ENCODE measurements at regions not wholly inside any gene's neighbourhood (a gene's known extent, or its start where the extent isn't known, plus 50 kb on each side); places are given as distances from the start of the nearest gene placed in this dataset.

DNA sequence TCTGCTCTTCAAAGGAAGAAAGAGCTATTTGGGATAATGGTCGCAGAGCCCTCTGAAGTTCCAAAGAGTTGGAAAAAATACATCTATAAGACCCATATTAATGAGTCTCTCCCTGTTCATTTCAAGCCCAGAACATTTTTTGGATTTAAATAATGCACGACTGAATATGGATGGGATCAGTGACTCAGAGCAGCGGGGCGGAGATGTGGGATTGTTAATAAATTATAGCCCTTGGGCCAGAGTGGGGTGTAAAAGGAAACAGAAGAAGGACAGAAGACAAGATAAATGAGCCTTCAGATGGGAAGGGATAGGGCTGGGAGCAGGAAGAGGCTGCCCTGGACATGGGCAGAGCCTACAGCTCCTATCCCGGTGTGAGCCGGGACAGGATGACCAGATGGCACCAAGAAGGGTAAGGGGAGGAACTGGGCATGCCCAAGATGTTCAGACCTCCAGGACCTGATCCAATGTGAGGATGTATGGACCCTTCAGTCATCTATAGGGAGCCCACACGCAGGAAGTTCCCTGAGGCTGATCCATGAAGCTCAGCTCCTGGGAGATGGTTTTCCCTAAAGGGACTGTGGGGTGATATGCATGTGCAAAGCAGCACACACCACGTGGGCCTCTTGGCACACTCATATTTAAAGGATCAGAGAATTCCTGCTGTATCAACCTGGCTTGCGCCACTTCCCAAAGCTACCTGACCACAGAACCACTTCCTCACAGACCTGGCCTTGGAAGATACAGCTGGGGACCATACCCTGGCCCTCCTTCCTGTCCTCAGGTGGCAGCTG, 96.1 kb upstream of the PLXNA4 start:
- no peak for DNase-seq (ENCODE audit: low spot score)

DNA sequence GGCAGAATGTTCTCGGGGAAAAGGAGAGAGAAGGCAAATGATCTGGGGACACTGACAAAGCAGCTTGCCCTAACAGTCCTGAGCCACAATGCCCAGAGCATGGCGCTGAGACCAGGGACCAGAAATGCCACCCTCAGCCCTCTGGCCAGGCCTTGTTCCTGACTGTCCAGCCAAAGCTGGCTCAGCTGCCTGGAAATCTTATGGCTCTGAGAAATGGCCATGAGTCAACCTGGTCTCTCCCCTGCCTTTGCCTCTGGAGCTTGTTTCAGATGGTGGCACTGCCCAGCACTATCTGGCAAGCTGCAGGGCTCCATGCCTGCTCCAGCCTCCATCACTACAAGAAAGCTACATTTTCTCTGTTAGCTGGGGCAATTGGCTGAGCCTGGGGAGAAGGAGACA, 90.5 kb upstream of the PLXNA4 start:
- no peak for DNase-seq (ENCODE audit: low spot score)

DNA sequence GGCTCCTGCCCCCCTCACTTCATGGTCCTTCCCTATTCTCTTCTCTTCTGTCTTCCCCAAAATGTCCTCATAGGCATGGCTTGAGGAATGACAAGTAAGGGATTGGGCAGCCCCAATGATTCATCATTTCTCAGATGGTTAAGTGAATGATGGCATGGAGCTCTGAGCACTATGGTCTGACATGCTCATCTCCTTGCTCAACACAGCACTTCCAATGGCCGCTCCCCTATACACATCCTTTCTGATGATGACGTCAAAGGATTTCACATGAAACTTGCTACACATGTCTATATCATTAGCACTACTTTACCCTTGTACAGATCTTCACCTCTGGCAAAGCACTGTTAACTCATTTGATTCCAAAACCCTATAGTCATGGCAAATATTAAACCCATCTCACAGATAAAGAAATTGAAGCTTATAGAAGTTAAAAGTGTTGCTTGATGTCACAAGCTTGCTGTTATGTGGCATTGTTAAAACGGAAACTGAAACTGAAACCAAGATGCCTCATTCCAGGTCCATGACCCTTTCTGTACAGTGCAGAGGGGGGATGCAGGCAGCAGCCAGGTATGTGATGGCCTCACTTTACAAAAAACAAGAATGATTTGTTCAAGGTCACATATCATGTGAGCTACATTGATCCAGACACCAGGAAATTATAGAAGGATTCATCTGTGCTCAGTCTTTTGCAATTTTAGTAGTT, 90.0 kb upstream of the PLXNA4 start:
- DNase-seq (ENCODE audit: low spot score) = no peak

DNA sequence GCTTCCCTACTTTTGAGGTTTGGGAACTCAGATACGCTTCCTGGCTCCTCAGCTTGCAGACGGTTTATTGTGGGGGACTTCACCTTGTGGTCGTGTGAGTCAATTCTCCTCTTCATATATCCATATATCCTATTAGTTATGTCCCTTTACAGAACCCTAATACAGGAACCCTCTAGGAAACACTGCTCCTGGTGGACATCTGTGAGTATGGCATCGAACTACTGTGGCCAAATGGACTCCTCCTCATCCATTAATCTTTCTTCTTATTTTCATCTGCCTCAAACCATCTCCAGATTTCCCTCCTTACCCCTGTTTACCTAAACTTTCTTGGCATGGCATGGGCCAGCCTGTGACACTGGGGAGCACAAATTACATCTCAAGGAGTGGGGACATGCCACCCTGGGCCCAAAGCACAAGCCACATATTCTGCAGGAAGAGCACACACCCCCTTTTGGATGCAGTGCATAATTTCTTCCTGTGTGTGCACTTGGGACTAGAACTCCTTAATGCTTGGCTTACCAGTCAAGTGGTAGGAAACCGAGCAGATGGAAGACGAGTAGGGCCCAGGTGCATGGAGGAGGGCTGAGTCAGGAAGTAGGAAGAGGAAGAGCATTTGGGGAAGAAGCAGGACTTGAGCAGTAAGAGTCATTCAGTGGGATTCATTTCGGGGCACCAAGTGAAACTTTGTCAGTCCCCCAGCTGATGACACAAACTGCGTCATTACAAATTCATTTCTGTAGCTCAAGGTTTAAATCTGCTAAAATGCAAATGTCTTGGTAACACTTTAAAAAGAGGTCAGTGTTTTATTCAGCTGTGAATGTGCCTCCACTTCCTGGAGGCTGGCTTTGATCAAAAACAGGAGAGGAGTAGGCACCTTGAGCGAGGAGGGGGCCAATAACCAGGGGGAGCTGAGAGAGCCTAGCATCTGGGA, 80.8 kb upstream of the PLXNA4 start:
- no peak for DNase-seq (ENCODE audit: low spot score)

DNA sequence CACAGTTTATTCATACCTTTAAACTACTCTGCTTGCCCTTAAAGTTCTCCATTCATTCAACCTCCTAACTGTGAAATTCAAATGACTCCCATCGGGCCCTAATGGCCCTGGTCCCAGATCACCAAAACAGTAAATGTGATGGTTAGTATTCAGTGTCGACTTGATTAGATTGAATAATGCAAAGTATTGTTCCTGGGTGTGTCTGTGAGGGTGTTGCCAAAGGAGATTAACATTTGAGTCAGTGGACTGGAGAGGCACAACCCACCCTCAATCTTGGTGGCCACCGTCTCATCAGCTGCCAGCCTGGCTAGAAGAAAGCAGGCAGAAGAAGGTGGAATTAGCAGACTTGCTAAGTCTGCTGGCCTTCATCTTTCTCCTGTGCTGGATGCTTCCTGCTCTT, 80.1 kb upstream of the PLXNA4 start:
- no peak for DNase-seq (ENCODE audit: low spot score)

DNA sequence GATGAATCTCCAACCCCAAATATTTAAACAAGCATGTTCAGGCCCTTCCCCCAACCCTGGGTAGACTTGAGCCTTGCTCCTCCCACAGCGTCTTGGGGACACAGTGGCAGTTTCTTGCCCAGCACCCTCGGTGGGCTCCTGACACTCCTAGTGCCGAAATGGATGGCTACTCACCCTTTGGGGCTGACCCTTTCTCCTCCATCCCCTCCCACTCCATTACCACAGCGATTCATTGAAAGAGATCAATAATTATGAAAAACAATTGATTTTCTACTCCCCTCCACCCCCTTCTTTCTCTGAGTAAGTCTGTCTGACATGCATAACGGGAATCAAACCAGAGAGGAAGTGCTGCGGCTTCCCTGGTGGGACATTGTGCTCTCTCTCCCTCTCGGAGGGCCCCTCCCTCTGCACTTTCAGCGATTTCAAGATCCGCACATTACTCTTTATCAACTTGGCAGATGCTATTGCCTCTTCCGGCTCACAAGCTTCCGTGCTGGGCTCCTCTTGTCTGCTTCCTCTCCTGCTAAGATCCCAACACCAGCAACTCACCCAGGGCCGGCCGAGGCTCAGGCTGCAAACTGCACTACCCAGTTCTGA, 79.0 kb upstream of the PLXNA4 start:
- peak; percentile 47 for DNase-seq (ENCODE audit: low spot score)

DNA sequence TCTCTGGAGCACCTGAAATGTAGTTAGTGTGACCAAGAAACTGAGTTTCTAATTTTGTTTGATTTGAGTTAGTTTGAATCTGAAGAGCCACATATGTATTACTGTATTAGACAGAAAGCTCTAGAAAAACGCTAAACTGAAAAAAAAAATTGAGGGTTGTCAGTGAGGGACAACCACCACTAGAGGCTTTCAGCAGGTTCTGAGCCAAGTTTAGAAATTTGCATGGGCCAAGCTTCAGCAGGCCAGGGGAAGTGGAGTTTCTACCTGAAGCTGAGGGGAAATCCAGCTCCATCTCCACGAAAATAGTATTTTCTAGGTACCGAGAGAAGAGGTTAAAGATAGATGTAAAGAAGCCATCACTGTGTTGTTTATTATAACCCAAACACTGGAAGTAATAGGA, 77.9 kb upstream of the PLXNA4 start:
- no peak for DNase-seq (ENCODE audit: low spot score)

DNA sequence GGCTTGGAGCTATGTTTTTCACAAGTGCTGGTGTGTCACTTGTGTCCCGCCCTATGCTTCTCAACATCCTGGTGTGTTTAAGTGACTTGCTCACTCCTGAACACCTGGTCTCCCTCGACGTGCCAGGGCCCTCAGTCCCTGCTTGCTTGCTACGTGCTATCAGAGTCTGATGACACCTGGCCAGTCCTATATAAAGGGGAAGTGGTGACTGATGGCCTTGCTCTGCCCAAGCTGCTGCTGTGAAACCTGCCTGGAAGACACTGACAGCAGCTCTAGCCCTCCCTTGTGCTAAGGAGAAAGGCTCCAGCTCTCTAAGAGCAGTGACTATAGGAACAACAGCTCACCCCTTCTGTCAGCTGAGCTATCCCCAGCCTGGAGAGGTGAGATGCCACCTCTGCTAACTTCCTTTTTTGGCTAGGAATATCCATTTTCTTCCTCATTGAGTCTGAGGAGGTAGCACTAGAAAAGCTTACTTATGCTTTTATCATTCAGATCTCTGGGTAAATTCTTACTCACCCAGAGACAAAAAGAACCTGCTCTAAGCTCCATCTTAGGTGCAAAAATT, 77.2 kb upstream of the PLXNA4 start:
- no peak for DNase-seq (ENCODE audit: low spot score)

DNA sequence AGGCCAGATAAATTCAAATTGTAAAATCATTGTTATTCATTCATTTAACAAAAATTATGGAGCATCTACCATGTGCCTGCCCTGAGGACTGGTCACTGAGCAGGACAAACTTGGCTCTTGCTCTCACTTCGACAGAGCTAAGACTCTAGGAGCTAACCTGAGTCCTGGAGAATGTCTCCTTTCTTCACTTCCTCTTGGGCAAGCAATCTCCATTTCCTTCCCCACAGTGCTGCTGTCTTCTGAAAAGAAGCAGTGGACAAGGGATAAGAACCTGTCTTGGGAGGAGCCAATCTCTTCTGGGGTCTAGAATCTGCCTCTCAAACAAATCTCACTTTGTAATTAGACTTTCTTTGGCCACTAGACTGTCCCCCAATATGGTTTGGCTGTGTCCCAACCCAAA, 76.2 kb upstream of the PLXNA4 start:
- DNase-seq (ENCODE audit: low spot score) = no peak

DNA sequence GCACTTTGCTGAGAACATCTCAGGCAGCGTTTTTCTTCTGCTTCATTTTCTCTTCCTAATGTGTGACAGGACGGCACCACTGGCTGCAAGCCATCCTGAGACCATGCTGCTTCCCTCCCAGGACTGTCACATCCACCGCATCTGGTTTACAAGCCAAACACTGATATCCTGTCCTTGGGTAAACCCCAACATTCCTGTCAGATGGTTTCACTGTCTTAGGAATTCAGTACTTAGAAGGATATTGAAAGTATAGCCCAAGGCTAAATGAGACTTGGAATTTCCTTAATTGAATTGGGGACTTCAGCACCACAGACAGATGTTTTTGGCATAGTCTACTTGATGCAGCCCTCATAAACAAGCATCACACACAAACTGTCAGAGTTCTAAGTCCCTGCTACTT, 74.2 kb upstream of the PLXNA4 start:
- no peak for DNase-seq (ENCODE audit: low spot score)

DNA sequence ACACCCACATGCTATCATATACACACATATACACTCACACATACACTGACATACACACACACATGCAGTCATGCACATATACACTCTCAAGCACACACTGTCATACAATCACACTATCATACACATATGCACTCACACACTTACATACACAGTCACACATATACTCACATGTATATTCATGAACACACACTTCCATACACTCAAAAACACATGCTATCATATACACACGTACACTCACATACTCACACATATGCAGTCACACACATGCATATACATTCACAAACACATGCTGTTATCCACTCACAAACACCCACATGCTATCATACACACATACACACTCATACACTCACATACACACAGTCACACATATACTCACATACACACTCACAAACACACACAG, 71.0 kb upstream of the PLXNA4 start:
- DNase-seq (ENCODE audit: low spot score) = no peak

DNA sequence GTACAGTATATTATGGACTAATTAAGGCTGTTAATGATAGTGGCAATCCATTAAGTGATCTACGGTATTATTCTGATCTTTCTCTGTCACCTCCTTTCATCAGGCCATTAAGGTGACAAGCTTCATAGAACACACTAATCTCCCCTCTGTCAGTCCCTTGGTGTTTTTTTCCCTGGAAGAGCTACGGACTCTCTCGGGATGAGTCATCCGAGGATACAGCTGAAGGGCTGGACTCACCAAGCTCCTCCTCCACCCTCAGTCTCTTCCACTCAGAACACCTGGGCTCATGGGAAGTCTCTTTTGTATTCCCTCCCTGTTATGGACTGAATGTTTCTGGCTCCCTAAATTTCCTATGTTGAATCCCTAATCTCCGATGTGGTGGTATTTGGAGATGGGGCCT, 69.8 kb upstream of the PLXNA4 start:
- DNase-seq (ENCODE audit: low spot score) = no peak

DNA sequence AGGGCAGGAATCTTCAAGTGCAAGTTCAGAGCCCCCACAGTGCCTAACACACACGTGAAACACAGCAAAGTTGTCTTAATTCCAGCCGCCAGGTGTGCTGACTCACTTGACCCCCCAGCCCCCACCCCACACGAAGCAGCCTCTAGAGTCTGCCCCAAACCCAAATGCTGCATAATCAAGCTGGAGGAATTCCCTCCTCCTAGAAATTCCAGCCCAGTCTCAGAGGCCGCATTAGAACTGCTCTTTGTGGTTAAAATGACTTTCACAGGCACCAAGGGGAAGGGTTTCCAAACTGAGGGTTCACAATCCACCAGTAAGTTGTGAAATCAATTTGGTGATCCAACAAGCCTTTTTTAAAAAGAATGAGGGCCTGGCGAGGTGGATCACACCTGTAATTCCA, 67.0 kb upstream of the PLXNA4 start:
- no peak for DNase-seq (ENCODE audit: low spot score)

DNA sequence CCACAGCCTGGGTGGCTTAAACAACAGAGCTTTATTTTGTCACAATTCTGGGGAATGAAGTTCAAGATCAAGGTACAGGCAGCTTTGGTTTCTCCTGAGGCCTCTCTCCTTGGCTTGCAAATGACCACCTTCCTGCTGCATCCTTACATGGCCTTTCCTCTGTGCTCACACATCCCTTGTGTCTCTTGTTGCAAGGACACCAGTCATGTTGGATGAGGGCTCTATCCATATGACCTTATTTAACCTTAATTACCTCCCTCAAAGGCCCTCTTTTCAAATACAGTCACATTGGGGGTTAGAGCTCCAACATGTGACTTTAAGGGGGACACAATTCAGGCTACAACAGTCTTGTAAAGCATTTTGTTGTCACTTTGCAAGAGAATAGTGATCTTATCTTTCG, 65.0 kb upstream of the PLXNA4 start:
- DNase-seq (ENCODE audit: low spot score) = no peak

DNA sequence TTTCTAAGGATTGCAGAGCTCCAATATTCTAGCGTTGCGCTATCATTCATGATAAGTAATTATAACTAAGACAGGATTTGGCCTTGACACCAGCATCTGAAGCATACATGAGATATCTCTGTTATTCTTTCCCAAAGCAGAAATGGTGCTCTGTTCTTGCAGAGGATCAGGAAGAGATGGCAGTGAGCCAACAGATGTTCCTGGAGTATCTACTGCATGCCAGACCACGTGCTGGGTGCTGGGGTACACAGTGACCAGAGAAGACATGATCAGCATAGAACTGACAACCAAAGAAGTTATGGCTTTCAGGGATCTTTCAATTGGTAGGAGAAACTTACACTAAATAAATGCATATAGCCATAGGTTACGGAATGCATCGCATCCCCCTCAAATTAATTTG, 63.7 kb upstream of the PLXNA4 start:
- DNase-seq (ENCODE audit: low spot score) = no peak

DNA sequence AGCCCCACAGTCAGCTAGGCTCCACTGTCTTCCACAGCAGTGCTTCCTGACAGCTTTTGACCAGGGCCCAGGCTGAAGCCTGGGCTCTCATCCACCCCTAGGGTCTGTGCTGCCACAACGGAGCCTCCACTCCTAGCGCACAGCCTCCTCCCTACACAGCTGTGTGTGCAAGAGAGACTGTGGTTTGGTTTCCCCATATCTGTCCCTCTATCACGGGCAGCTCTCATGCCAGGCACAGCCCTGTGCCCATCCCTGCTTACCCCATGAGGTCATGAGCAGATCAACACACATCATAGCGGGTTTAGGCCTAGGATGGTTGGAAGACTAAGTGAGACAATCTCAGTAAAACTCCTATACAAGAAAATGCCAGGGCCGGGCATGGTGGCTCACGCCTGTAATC, 61.7 kb upstream of the PLXNA4 start:
- no peak for DNase-seq (ENCODE audit: low spot score)

DNA sequence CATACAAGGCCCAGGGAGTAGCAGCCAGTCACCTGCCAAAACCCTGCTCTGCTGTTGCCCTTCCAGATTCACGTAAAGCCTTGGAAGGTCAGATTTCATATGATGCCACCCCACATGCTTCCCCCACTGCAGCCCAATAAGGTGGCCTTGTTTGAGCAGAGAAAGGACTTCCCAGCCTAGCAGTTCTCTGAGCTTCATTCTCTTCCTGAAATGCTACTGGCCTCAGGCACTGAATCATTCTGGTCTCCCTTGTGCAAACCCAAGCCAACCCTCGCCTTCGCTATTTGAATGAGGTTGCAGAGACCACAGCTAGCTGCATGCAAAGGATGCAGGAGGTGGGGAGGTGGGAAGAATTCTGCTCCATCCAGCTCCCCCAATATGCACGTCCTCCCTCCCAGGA, 60.3 kb upstream of the PLXNA4 start:
- no peak for DNase-seq (ENCODE audit: low spot score)

DNA sequence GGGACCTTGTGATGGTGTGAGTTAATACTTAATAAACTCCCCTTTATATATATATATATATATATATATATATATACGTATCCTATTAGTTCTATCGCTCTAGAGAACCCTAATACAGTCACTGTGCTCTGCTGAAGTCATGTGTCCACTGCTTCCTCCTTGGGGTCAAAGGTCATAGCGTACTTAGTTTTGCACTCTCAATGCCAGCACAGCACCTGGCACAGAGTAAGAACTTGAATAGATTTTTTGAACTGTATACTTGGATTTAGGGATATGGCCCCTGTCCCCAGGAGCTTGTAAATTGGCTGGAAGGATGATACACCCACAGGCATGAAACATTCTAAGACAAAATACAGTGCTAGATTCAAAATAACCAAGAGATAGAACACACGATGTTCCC, 58.9 kb upstream of the PLXNA4 start:
- no peak for DNase-seq (ENCODE audit: low spot score)

DNA sequence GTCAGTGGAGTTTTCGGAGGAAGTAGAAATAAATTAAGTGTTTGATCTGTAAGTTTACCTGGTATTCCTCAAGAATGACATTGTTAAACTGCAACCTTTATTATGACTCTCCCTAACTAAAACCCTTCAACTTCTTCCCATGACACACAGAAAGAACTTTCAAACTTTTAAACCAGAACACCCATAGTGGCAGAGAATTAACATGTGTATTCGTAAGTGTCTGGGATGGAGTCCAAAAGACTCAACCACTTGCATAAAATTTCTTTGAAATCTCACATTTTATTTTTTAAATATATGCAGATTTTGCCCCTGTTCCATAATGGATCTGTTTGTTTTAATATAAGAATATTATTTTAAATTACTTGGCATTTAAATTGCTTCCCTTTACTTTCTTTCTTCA, 54.6 kb upstream of the PLXNA4 start:
- DNase-seq (ENCODE audit: low spot score) = no peak
